Body of pancreas (tissue), 4 donors: ENCODE measurements at regions not wholly inside any gene's neighbourhood (a gene's known extent, or its start where the extent isn't known, plus 50 kb on each side); places are given as distances from the start of the nearest gene placed in this dataset.

Experiments used
- CTCF ChIP-seq, 7 experiments: fragments of 450-650 bp in 4 of 7; fragments of 200-600 bp in 3 of 7; sonication (generic) in 3 of 7; IDR thresholded peaks; one replicate each; pipeline ENCODE4 v1.5.1; 2016 to 2019; ENCODE audit warnings: antibody characterized with exemption in 7 of 7
- POLR2A ChIP-seq, 3 donors: fragments of 450-650 bp; IDR thresholded peaks; one replicate each; pipeline ENCODE4 v1.6.1; 2016; ENCODE audit warnings: antibody characterized with exemption in 3 of 3, mild to moderate bottlenecking in 2 of 3

GRCh38 chr2:241974851-241975592 lies 105.5 kb downstream of the RTP5 start:
- TF ChIP-seq CTCF (IDR thresholded peaks at IDR 0.05) (no peak), POLR2A (IDR thresholded peaks at IDR 0.05) (no peak)
